CD8-positive, alpha-beta memory T cell (primary cell): ENCODE measurements at regions not wholly inside any gene's neighbourhood (a gene's known extent, or its start where the extent isn't known, plus 50 kb on each side); places are given as distances from the start of the nearest gene placed in this dataset.

Experiments used
- CTCF ChIA-PET: fragments of 350-600 bp; sonication (Branson Sonifier 250); formaldehyde crosslinking; loops from one replicate; lab custom pipeline; 2021; ENCODE audit warnings: antibody characterized with exemption; lab: Charles Lee
- POLR2A ChIA-PET: fragments of 350-600 bp; sonication (Branson Sonifier 250); formaldehyde crosslinking; loops from one replicate; lab custom pipeline; 2021; ENCODE audit warnings: antibody characterized with exemption; lab: Charles Lee
- DNase-seq, 5 donors: peaks; one replicate each; pipeline versions ENCODE4 v3.0.0 to v3.0.0-alpha.2; 2020 to 2022; ENCODE audit warnings: mixed read lengths in 1 of 5
- H3K27ac ChIP-seq: one replicate; pipeline ENCODE4 v1.7.0; 2013; ENCODE audit warnings: low read depth, mild to moderate bottlenecking, low read length, moderate library complexity
- H3K27me3 ChIP-seq: 2 replicates; pipeline ENCODE4 v1.7.0; 2013; ENCODE audit warnings: low read length, mild to moderate bottlenecking; ENCODE audit not compliant: insufficient read depth, poor library complexity, severe bottlenecking
- H3K36me3 ChIP-seq: 2 replicates; pipeline ENCODE4 v1.7.0; 2013; ENCODE audit warnings: mild to moderate bottlenecking, low read length, moderate library complexity; ENCODE audit not compliant: insufficient read depth
- H3K4me1 ChIP-seq: 2 replicates; pipeline ENCODE4 v1.7.0; 2013; ENCODE audit warnings: mild to moderate bottlenecking, low read length, moderate library complexity; ENCODE audit not compliant: insufficient read depth
- H3K4me3 ChIP-seq: 2 replicates; pipeline ENCODE4 v1.7.0; 2013; ENCODE audit warnings: mild to moderate bottlenecking, low read length
- H3K9me3 ChIP-seq: 2 replicates; pipeline ENCODE4 v1.7.0; 2013; ENCODE audit warnings: mild to moderate bottlenecking, low read length
- H3K27ac Mint-ChIP-seq, 8 donors: one replicate each; pipeline ENCODE4 v1.8.0; 2020 to 2021; ENCODE audit warnings: mixed read lengths in 8 of 8, mild to moderate bottlenecking in 6 of 8, inconsistent platforms in 3 of 8, moderate library complexity in 3 of 8
- H3K27me3 Mint-ChIP-seq, 2 donors: one replicate each; pipeline ENCODE4 v1.8.0; 2020 to 2021; ENCODE audit warnings: mixed read lengths in 2 of 2, mild to moderate bottlenecking in 1 of 2, moderate library complexity in 1 of 2
- H3K36me3 Mint-ChIP-seq, 3 donors: one replicate each; pipeline ENCODE4 v1.8.0; 2020 to 2021; ENCODE audit warnings: mixed read lengths in 3 of 3, inconsistent platforms in 1 of 3, mild to moderate bottlenecking in 1 of 3
- H3K4me1 Mint-ChIP-seq, 3 donors: one replicate each; pipeline ENCODE4 v1.8.0; 2020 to 2021; ENCODE audit warnings: mixed read lengths in 3 of 3, inconsistent platforms in 1 of 3, mild to moderate bottlenecking in 1 of 3
- H3K4me3 Mint-ChIP-seq, 7 donors: one replicate each; pipeline ENCODE4 v1.8.0; 2020 to 2021; ENCODE audit warnings: mixed read lengths in 7 of 7, mild to moderate bottlenecking in 6 of 7, moderate library complexity in 4 of 7, inconsistent platforms in 2 of 7
- H3K9me3 Mint-ChIP-seq, 5 donors: one replicate each; pipeline ENCODE4 v1.8.0; 2020 to 2022; ENCODE audit warnings: mixed read lengths in 5 of 5, mild to moderate bottlenecking in 3 of 5, moderate library complexity in 2 of 5, inconsistent platforms in 1 of 5

DNA sequence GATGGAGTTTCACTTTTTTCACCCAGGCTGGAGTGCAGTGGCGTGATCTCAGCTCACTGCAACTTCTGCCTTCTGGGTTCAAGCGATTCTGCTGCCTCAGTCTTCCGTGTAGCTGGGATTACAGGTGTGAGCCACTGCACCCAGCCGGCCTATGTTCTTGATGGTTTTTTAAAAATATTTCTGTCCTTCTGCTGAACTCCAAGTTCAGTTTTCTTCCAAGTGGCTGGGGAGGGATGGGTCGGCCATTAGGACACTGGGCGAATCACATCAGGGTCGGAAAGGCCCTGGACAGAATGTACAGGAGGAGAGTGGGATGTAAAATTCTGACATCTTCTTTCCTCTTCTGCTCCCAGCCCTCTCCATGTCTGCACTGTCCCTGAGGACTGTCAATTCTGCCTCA lies 289.6 kb downstream of the PTPRU start:
- H3K27me3 ChIP-seq = peaks cover 3% of the 10 kb centered on the region
- no peak overlapping the region for H3K4me3 ChIP-seq
- H3K27me3 Mint-ChIP-seq = peaks cover 15 to 55% of the 10 kb centered on the region in 2 donors
- no peaks in the 10 kb centered on the region for H3K36me3 ChIP-seq
- no peak overlapping the region for H3K27ac ChIP-seq
- peaks cover 5% of the 10 kb centered on the region for H3K9me3 ChIP-seq
- ChIA-PET POLR2A (no interaction called here), CTCF (no interaction called here)
- no peak overlapping the region for H3K27ac Mint-ChIP-seq
- H3K4me1 ChIP-seq = no peaks in the 10 kb centered on the region
- no peaks in the 10 kb centered on the region for H3K36me3 Mint-ChIP-seq
- DNase-seq = no peak
- peaks cover 6 to 19% (median 18%) of the 10 kb centered on the region in 5 donors for H3K9me3 Mint-ChIP-seq
- H3K4me1 Mint-ChIP-seq = no peaks in the 10 kb centered on the region
- H3K4me3 Mint-ChIP-seq = no peak overlapping the region

DNA sequence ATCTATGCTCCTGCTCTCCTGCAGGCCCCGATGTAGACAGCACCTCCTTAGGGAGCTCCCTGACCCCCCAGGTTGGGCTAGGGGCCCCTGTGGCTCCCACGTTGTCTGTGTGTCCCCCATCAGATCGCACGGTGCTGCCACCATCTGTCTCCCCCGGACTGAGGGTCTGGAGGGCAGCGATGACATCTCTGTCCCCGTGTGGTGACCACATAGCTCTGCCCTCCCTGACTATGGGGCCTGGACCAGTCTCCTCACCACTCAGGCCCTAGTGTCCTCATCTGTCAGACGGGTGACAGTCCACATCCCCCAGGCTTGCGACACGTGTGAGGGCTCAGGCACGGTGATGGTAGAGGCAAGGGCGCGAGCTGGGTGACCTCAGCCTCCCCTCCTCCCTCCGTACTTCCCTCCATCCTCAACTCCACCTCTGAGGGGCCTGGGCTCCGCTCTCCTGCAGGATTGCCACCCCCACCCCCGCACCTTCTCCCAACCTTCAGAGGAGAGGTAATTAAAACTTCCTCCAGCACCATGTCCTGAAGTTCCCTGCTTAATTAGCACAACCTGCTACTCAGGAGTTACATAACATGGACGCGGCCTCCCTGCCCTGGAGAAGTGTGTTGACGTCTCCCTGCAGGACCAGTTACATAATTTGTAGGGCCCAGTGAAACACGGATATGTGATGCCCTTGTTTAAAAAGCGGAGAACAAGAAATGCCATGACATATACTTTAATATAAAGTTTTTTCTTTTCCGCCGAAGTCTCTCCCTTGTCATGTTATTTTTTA lies 288.2 kb downstream of the PTPRU start:
- H3K4me1 Mint-ChIP-seq = no peaks in the 10 kb centered on the region
- DNase-seq = peak in 1 of 5 donors; percentile 33
- CTCF ChIA-PET = no interaction called here
- peaks cover 17 to 56% of the 10 kb centered on the region in 2 donors for H3K27me3 Mint-ChIP-seq
- Histone ChIP-seq H3K4me1 (no peaks in the 10 kb centered on the region), H3K27ac (no peak overlapping the region), H3K36me3 (no peaks in the 10 kb centered on the region), H3K9me3 (no peaks in the 10 kb centered on the region), H3K4me3 (no peak overlapping the region), H3K27me3 (peaks cover 3% of the 10 kb centered on the region)
- POLR2A ChIA-PET = no interaction called here
- H3K36me3 Mint-ChIP-seq = no peaks in the 10 kb centered on the region
- no peak overlapping the region for H3K4me3 Mint-ChIP-seq
- H3K27ac Mint-ChIP-seq = no peak overlapping the region
- peaks cover under 1 to 11% (median 9%) of the 10 kb centered on the region in 5 donors for H3K9me3 Mint-ChIP-seq

DNA sequence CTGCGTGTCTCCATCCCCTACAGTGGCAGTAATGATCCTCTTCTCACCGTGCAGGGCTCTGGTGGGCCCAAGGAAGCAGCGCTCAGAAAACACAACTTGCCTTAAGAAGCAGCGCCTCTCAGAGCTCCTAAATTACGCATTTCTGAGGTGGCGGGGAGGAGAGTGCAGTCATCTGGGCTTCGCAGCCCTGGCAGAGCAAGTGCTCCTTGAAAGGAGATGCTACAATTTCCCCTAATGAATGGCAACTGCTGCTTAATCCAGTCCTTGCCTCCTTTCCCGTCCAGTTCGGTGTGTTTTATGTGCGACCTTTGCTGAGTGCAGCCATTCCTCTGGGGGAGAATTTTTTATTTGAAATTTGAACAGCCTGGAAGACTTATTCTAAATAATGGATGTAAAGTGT lies 287.3 kb downstream of the PTPRU start:
- Mint-ChIP-seq H3K4me3 (no peak overlapping the region), H3K36me3 (no peaks in the 10 kb centered on the region), H3K27ac (no peak overlapping the region), H3K27me3 (peaks cover 17 to 57% of the 10 kb centered on the region in 2 donors), H3K9me3 (peaks cover 0 to 3% (median 2%) of the 10 kb centered on the region in 5 donors), H3K4me1 (no peaks in the 10 kb centered on the region)
- peak in 1 of 5 donors; percentile 9 for DNase-seq
- CTCF ChIA-PET = no interaction called here
- no peak overlapping the region for H3K27ac ChIP-seq
- POLR2A ChIA-PET = no interaction called here
- H3K36me3 ChIP-seq = no peaks in the 10 kb centered on the region
- H3K9me3 ChIP-seq = no peaks in the 10 kb centered on the region
- H3K4me1 ChIP-seq = no peaks in the 10 kb centered on the region
- peaks cover 3% of the 10 kb centered on the region for H3K27me3 ChIP-seq
- no peak overlapping the region for H3K4me3 ChIP-seq

DNA sequence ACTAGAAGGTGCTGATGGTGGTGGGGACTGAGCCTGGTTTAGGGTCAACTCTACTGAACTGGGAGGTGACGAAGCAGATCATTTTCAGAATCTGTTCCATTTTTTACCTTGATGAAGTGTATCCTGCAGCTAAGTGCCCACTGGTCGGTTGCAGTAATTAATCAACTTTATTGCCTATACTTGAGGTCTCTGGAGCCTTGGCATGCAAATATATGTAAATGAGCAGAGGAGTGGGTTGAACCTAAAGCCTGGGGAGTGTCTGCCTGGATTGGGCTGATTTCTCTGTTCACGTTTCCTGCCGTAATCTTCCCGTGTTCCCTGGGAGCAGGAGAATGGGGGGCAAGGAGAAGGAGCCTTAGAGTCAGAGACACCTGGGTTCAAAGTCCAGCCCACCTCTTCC lies 286.8 kb downstream of the PTPRU start:
- DNase-seq = peak in 1 of 5 donors; percentile 7
- Mint-ChIP-seq H3K4me3 (no peak overlapping the region), H3K27ac (no peak overlapping the region), H3K36me3 (no peaks in the 10 kb centered on the region), H3K9me3 (peaks cover 0 to 2% (median under 1%) of the 10 kb centered on the region in 5 donors), H3K27me3 (peaks cover 17 to 60% of the 10 kb centered on the region in 2 donors), H3K4me1 (no peaks in the 10 kb centered on the region)
- H3K27me3 ChIP-seq = peaks cover 3% of the 10 kb centered on the region
- no peaks in the 10 kb centered on the region for H3K9me3 ChIP-seq
- H3K4me1 ChIP-seq = no peaks in the 10 kb centered on the region
- CTCF ChIA-PET = no interaction called here
- POLR2A ChIA-PET = no interaction called here
- H3K27ac ChIP-seq = no peak overlapping the region
- H3K36me3 ChIP-seq = no peaks in the 10 kb centered on the region
- no peak overlapping the region for H3K4me3 ChIP-seq

DNA sequence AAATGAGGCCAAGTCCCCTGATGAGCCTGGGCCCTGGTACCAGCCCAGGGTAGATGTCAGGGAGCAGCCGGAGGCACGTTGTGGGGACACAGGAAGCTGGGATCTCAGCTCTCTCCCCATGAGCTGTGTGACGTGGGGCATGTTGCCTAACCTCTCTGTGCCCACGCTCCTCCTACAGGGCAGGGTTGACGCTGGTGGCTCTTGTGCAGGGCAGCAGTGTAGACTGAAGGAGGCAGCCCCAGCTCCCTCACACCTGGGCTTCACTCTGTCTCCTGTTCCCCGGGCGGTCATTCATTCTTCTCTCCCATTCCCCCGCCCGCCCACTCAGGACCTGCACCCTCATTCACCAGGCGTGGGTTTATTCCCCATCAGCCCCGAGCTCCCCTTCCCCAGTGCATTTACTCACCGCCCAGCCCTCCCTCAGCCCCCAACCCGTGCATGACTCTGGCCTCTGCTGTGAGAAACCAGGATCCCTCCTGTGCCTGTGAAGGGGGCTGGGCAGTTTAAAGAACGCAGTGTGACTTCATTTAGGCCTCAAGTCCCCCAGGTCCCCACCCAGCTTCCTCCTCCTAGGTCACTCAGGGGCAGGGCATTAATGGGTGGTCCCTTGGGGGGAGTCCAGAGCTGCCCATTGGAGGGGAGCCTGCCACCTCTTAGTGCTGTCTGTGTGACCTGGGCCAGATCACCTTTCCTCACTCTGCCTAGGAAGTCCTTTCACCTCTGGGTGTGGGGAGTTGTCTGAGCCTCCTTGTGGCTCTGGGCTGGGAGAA lies 285.7 kb downstream of the PTPRU start:
- Histone ChIP-seq H3K36me3 (no peaks in the 10 kb centered on the region), H3K4me1 (no peaks in the 10 kb centered on the region), H3K4me3 (no peak overlapping the region), H3K27me3 (peaks cover 3% of the 10 kb centered on the region), H3K27ac (no peak overlapping the region), H3K9me3 (no peaks in the 10 kb centered on the region)
- CTCF ChIA-PET = no interaction called here
- H3K9me3 Mint-ChIP-seq = no peaks in the 10 kb centered on the region
- H3K27me3 Mint-ChIP-seq = peaks cover 13 to 60% of the 10 kb centered on the region in 2 donors
- peak overlapping the region in 1 of 8 donors; percentile 84 for H3K27ac Mint-ChIP-seq
- H3K4me1 Mint-ChIP-seq = no peaks in the 10 kb centered on the region
- no peak overlapping the region for H3K4me3 Mint-ChIP-seq
- DNase-seq = peak in 1 of 5 donors; percentile 4
- POLR2A ChIA-PET = no interaction called here
- no peaks in the 10 kb centered on the region for H3K36me3 Mint-ChIP-seq

DNA sequence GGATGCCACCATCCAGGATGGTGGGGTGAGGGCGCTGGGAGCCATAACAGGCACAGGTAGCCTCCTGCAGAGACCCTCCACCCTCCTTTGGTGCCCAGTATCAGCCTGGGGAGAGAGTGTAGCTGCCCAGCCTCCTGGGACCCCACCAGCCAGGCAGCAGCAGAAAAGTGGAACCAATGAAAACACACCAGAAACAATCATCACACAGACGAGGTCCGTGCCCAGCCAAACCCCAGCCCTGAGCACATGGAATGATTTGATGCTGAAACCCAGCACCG lies 285.1 kb downstream of the PTPRU start:
- ChIA-PET POLR2A (no interaction called here), CTCF (no interaction called here)
- H3K27ac Mint-ChIP-seq = no peak overlapping the region
- H3K9me3 ChIP-seq = no peaks in the 10 kb centered on the region
- H3K4me1 ChIP-seq = no peaks in the 10 kb centered on the region
- H3K4me1 Mint-ChIP-seq = no peaks in the 10 kb centered on the region
- H3K4me3 ChIP-seq = no peak overlapping the region
- peaks cover 11 to 57% of the 10 kb centered on the region in 2 donors for H3K27me3 Mint-ChIP-seq
- DNase-seq = no peak
- H3K4me3 Mint-ChIP-seq = no peak overlapping the region
- H3K9me3 Mint-ChIP-seq = no peaks in the 10 kb centered on the region
- peaks cover 3% of the 10 kb centered on the region for H3K27me3 ChIP-seq
- H3K36me3 Mint-ChIP-seq = no peaks in the 10 kb centered on the region
- no peaks in the 10 kb centered on the region for H3K36me3 ChIP-seq
- H3K27ac ChIP-seq = no peak overlapping the region

DNA sequence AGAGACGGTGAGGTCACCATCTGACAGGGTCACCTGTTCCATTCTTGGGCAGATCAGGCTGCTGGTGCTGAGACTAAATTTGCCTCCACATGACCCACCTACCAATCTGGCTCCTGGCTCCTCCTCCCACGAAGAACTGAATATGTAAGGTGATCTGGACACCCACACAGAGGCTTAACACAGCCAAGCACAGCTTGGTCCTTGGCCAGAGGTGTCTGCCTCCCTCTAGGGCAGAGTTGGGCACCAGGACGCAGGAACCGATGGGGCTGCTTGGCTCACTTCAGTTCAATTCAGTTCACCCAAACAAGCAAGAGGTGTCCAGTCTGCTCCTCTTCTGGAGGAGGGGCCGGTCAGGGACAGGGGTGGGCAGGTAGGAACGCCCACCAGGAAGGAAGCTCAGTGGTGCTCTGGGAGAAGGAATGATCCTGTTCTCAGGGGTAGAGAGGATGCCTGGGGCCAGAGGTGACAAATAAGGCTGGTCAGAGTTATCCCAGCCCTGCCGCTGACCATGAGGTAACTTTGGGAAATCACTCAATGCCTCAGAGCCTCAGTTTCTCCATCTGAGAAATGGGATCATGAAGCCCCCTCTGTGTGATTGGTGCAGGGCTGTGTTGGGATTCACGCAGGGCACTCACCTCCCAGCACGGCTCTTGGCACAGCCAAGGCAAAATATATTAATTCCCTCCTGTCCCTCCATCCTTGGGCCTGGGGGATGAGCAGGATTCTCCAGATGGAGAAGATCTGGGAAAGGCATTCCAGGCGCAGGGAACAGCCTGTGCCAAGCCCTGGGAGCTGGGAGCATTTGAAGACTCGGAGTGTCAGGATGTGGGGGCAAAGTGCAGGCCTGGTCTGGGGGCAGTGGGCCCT lies 284.5 kb downstream of the PTPRU start:
- H3K9me3 ChIP-seq = no peaks in the 10 kb centered on the region

DNA sequence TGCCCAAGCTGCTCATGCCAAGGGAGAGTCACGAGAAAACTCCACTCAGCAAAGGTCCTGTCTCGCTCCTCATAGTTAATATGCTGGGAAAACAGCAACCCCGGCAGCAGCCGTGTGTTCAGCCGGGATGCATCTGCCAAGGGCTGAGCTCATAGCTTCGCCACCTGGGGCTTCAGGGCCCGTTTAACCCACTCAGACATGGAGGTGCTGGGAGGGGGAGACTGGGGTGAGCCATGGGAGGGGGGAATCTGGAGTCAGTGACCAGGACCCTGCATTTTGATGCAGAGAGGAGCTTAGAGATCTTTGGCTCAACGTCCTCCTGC lies 283.4 kb downstream of the PTPRU start:
- CTCF ChIA-PET = no interaction called here
- Mint-ChIP-seq H3K27ac (no peak overlapping the region), H3K4me3 (no peak overlapping the region), H3K36me3 (no peaks in the 10 kb centered on the region), H3K4me1 (no peaks in the 10 kb centered on the region), H3K27me3 (peaks cover 10 to 52% of the 10 kb centered on the region in 2 donors), H3K9me3 (no peaks in the 10 kb centered on the region)
- H3K36me3 ChIP-seq = no peaks in the 10 kb centered on the region
- DNase-seq = peak in 1 of 5 donors; percentile 18
- no peaks in the 10 kb centered on the region for H3K9me3 ChIP-seq
- no peaks in the 10 kb centered on the region for H3K27me3 ChIP-seq
- no peak overlapping the region for H3K27ac ChIP-seq
- no peak overlapping the region for H3K4me3 ChIP-seq
- POLR2A ChIA-PET = no interaction called here
- no peaks in the 10 kb centered on the region for H3K4me1 ChIP-seq

More for the DNA sequence above, 284.5 kb downstream of the PTPRU start:
- POLR2A ChIA-PET = no interaction called here
- no peak overlapping the region for H3K27ac ChIP-seq
- H3K9me3 Mint-ChIP-seq = no peaks in the 10 kb centered on the region
- H3K4me1 Mint-ChIP-seq = no peaks in the 10 kb centered on the region
- no peaks in the 10 kb centered on the region for H3K36me3 ChIP-seq
- no peaks in the 10 kb centered on the region for H3K4me1 ChIP-seq
- peaks cover 10 to 58% of the 10 kb centered on the region in 2 donors for H3K27me3 Mint-ChIP-seq
- no peak overlapping the region for H3K4me3 ChIP-seq
- no peak overlapping the region for H3K4me3 Mint-ChIP-seq
- DNase-seq = peak in 1 of 5 donors; percentile 23
- peaks cover 3% of the 10 kb centered on the region for H3K27me3 ChIP-seq
- CTCF ChIA-PET = no interaction called here
- H3K36me3 Mint-ChIP-seq = no peaks in the 10 kb centered on the region
- H3K27ac Mint-ChIP-seq = peak overlapping the region in 1 of 8 donors; percentile 31
